ENCODE measurements at regions not wholly inside any gene's neighbourhood (a gene's known extent, or its start where the extent isn't known, plus 50 kb on each side); places are given as distances from the start of the nearest gene placed in this dataset.
"Not testable (repeated sequence)": the region's sequence is repeated elsewhere in the genome, so short reads cannot be mapped to it uniquely, and the experiment has no call there.

GRCh38 chr6:56812851-56813250 lies 142.1 kb upstream of the BEND6 start:
- CTCF ChIA-PET; H3K4me1 Mint-ChIP-seq (ENCODE audit: low read depth); POLR2A ChIA-PET; H3K4me3 Mint-ChIP-seq; DNase-seq; intact Hi-C loops (cut with micrococcal nuclease); H3K9me3 Mint-ChIP-seq; H3K27me3 Mint-ChIP-seq; H3K27ac Mint-ChIP-seq; H3K36me3 Mint-ChIP-seq: not testable (repeated sequence)

- H3K36me3 Mint-ChIP-seq = no peaks in the 10 kb centered on the region
- intact Hi-C loops (cut with micrococcal nuclease) = no loop called here
These were observed 146.0 kb upstream of the BEND6 start for GRCh38 chr6:56808871-56809359.

GRCh38 chr6:56807989-56808337 lies 146.9 kb upstream of the BEND6 start:
- Mint-ChIP-seq H3K4me1 (ENCODE audit: low read depth) (no peaks in the 10 kb centered on the region), H3K9me3 (no peaks in the 10 kb centered on the region), H3K27ac (no peak overlapping the region), H3K36me3 (no peaks in the 10 kb centered on the region), H3K27me3 (no peaks in the 10 kb centered on the region), H3K4me3 (no peak overlapping the region)
- ChIA-PET CTCF (interaction anchor here (1.2 kb wide), 1 partner anchor 43 kb away, joined by 4 read pairs; no protein-coding TSS in a partner anchor), POLR2A (no interaction called here)
- intact Hi-C loops (cut with micrococcal nuclease) = no loop called here
- no peak for DNase-seq

More at GRCh38 chr6:56808871-56809359, 146.0 kb upstream of the BEND6 start:
- ChIA-PET CTCF (no interaction called here), POLR2A (no interaction called here)
- no peak for DNase-seq
- Mint-ChIP-seq H3K4me3 (no peak overlapping the region), H3K27me3 (no peaks in the 10 kb centered on the region), H3K27ac (no peak overlapping the region), H3K9me3 (no peaks in the 10 kb centered on the region), H3K4me1 (ENCODE audit: low read depth) (no peaks in the 10 kb centered on the region)

GRCh38 chr6:56807326-56807988 lies 147.4 kb upstream of the BEND6 start:
- Mint-ChIP-seq H3K4me3 (no peak overlapping the region), H3K9me3 (no peaks in the 10 kb centered on the region), H3K27me3 (no peaks in the 10 kb centered on the region), H3K27ac (no peak overlapping the region), H3K4me1 (ENCODE audit: low read depth) (no peaks in the 10 kb centered on the region), H3K36me3 (no peaks in the 10 kb centered on the region)
- ChIA-PET POLR2A (no interaction called here), CTCF (interaction anchor here (1.2 kb wide), 1 partner anchor 44 kb away, joined by 4 read pairs; no protein-coding TSS in a partner anchor)
- intact Hi-C loops (cut with micrococcal nuclease) = no loop called here
- no peak for DNase-seq

GRCh38 chr6:56806368-56806767 lies 148.5 kb upstream of the BEND6 start:
- Mint-ChIP-seq H3K27me3 (no peaks in the 10 kb centered on the region), H3K4me1 (ENCODE audit: low read depth) (no peaks in the 10 kb centered on the region), H3K4me3 (no peak overlapping the region), H3K27ac (no peak overlapping the region), H3K36me3 (no peaks in the 10 kb centered on the region), H3K9me3 (no peaks in the 10 kb centered on the region)
- intact Hi-C loops (cut with micrococcal nuclease) = no loop called here
- no peak for DNase-seq
- ChIA-PET CTCF (no interaction called here), POLR2A (interaction anchor here (0.6 kb wide), 1 partner anchor 474 kb away, joined by 3 read pairs; no protein-coding TSS in a partner anchor)

- Mint-ChIP-seq H3K4me3 (no peak overlapping the region), H3K27me3 (peaks cover 2% of the 10 kb centered on the region), H3K36me3 (no peaks in the 10 kb centered on the region), H3K4me1 (ENCODE audit: low read depth) (no peaks in the 10 kb centered on the region), H3K27ac (no peak overlapping the region), H3K9me3 (no peaks in the 10 kb centered on the region)
- CTCF ChIA-PET = no interaction called here
- no peak for DNase-seq
- POLR2A ChIA-PET = no interaction called here
- intact Hi-C loops (cut with micrococcal nuclease) = no loop called here
These were observed 149.9 kb upstream of the BEND6 start for GRCh38 chr6:56804996-56805395.

- Mint-ChIP-seq H3K4me1 (ENCODE audit: low read depth) (no peaks in the 10 kb centered on the region), H3K27me3 (peaks cover 2% of the 10 kb centered on the region), H3K36me3 (no peaks in the 10 kb centered on the region), H3K27ac (no peak overlapping the region), H3K9me3 (no peaks in the 10 kb centered on the region), H3K4me3 (no peak overlapping the region)
- ChIA-PET CTCF (no interaction called here), POLR2A (no interaction called here)
- no peak for DNase-seq
- intact Hi-C loops (cut with micrococcal nuclease) = no loop called here
These were observed 151.3 kb upstream of the BEND6 start for GRCh38 chr6:56803594-56803993.

- intact Hi-C loops (cut with micrococcal nuclease) = no loop called here
- DNase-seq = no peak
- Mint-ChIP-seq H3K36me3 (no peaks in the 10 kb centered on the region), H3K27ac (no peak overlapping the region), H3K27me3 (peaks cover 2% of the 10 kb centered on the region), H3K9me3 (no peaks in the 10 kb centered on the region), H3K4me1 (ENCODE audit: low read depth) (no peaks in the 10 kb centered on the region), H3K4me3 (no peak overlapping the region)
- CTCF ChIA-PET = no interaction called here
- POLR2A ChIA-PET = no interaction called here
These were observed 152.3 kb upstream of the BEND6 start for GRCh38 chr6:56802584-56802983.

GRCh38 chr6:56799989-56800388 lies 154.9 kb upstream of the BEND6 start:
- no peaks in the 10 kb centered on the region for H3K36me3 Mint-ChIP-seq
- H3K27me3 Mint-ChIP-seq = peaks cover 2% of the 10 kb centered on the region
- ChIA-PET CTCF (no interaction called here), POLR2A (no interaction called here)
- H3K27ac Mint-ChIP-seq = no peak overlapping the region
- H3K4me3 Mint-ChIP-seq = no peak overlapping the region
- DNase-seq = no peak
- no peaks in the 10 kb centered on the region for H3K4me1 Mint-ChIP-seq (ENCODE audit: low read depth)
- H3K9me3 Mint-ChIP-seq = no peaks in the 10 kb centered on the region
- intact Hi-C loops (cut with micrococcal nuclease) = no loop called here

- DNase-seq = no peak
- Mint-ChIP-seq H3K36me3 (no peaks in the 10 kb centered on the region), H3K4me3 (no peak overlapping the region), H3K4me1 (ENCODE audit: low read depth) (no peaks in the 10 kb centered on the region), H3K9me3 (no peaks in the 10 kb centered on the region), H3K27me3 (peaks cover 2% of the 10 kb centered on the region), H3K27ac (no peak overlapping the region)
- POLR2A ChIA-PET = no interaction called here
- intact Hi-C loops (cut with micrococcal nuclease) = no loop called here
- CTCF ChIA-PET = no interaction called here
These were observed 155.5 kb upstream of the DST start for GRCh38 chr6:56798163-56798562.

GRCh38 chr6:56796196-56796532 lies 153.5 kb upstream of the DST start:
- Mint-ChIP-seq H3K4me1 (ENCODE audit: low read depth) (no peaks in the 10 kb centered on the region), H3K9me3 (no peaks in the 10 kb centered on the region), H3K27ac (no peak overlapping the region), H3K36me3 (no peaks in the 10 kb centered on the region), H3K27me3 (peaks cover 2% of the 10 kb centered on the region), H3K4me3 (no peak overlapping the region)
- CTCF ChIA-PET = no interaction called here
- DNase-seq = no peak
- POLR2A ChIA-PET = no interaction called here
- intact Hi-C loops (cut with micrococcal nuclease) = no loop called here

- intact Hi-C loops (cut with micrococcal nuclease) = no loop called here
- H3K4me1 Mint-ChIP-seq (ENCODE audit: low read depth) = no peaks in the 10 kb centered on the region
- ChIA-PET CTCF (no interaction called here), POLR2A (no interaction called here)
- no peak overlapping the region for H3K27ac Mint-ChIP-seq
- no peaks in the 10 kb centered on the region for H3K9me3 Mint-ChIP-seq
- no peak overlapping the region for H3K4me3 Mint-ChIP-seq
- H3K27me3 Mint-ChIP-seq = no peaks in the 10 kb centered on the region
- DNase-seq = no peak
- H3K36me3 Mint-ChIP-seq = no peaks in the 10 kb centered on the region
These were observed 152.9 kb upstream of the DST start for GRCh38 chr6:56795466-56796195.

GRCh38 chr6:56794421-56794820 lies 151.7 kb upstream of the DST start:
- no peaks in the 10 kb centered on the region for H3K36me3 Mint-ChIP-seq
- H3K9me3 Mint-ChIP-seq = no peaks in the 10 kb centered on the region
- no peak overlapping the region for H3K27ac Mint-ChIP-seq
- POLR2A ChIA-PET = no interaction called here
- DNase-seq = no peak
- H3K4me3 Mint-ChIP-seq = no peak overlapping the region
- peaks cover 4% of the 10 kb centered on the region for H3K27me3 Mint-ChIP-seq
- intact Hi-C loops (cut with micrococcal nuclease) = no loop called here
- CTCF ChIA-PET = no interaction called here
- no peaks in the 10 kb centered on the region for H3K4me1 Mint-ChIP-seq (ENCODE audit: low read depth)
